ENCODE measurements at regions not wholly inside any gene's neighbourhood (a gene's known extent, or its start where the extent isn't known, plus 50 kb on each side); places are given as distances from the start of the nearest gene placed in this dataset.

DNA sequence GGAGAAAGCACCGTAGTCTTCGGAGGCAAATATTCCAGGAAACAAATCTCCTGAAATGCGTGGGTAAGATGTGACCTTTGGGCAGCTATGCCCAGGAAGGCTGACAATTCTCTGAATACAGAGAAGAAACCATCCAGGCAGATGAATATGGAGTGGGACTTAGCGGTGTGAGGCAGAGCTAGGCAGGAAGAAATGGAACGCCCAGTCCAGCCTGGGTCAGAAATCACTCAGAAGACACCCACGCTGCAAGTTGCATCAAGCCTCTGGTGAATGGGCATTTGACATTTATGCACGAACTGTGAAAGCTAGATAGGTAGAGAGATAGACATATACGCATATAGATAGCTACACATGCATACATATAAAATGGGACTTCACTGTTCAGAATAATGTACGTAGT is 498.5 kb downstream of the QKI start:
- H3K4me1 Mint-ChIP-seq: no peaks in the 10 kb centered on the region
- CTCF ChIA-PET: no interaction called here
- no peak for DNase-seq
- H3K36me3 Mint-ChIP-seq: no peaks in the 10 kb centered on the region
- no peak overlapping the region for H3K4me3 Mint-ChIP-seq
- peaks cover 4% of the 10 kb centered on the region for H3K27me3 Mint-ChIP-seq
- no peaks in the 10 kb centered on the region for H3K9me3 Mint-ChIP-seq
- H3K27ac Mint-ChIP-seq: no peak overlapping the region

DNA sequence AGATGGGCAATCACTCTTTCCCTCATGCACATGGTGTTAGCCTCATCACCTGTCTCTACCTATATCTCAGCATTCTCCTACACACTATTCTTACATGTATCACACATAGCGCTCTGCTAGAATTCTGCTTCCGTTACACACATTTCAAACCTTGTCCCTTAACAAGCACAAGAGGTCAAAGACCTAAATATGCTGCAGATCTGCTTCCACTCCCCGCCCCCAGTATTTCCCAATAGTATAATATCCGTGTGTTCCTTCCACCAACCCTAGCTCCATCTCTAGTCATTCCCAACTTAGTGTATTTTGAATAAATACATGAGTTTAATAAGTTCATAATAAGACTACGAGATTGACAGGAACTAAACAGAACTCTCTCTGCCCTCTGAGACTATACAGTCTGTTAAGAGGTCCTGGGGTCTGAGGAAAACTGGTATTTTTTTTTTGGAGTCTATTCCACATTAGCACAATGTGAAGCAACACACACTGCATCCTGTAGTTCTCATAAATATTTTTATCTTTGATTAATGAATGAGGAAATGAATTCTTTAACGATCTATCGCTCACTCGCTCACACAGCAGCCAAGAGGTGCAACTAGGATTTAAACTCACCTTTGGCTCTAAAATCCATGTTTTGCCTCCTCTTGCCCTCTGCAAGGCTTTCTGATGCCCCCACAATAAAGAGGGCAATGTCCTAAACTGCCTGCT is 491.6 kb downstream of the QKI start:
- peaks cover 4% of the 10 kb centered on the region for H3K27me3 Mint-ChIP-seq

GRCh38 chr6:163904186-163904585 is 489.7 kb downstream of the QKI start:
- Mint-ChIP-seq H3K4me3 (no peak overlapping the region), H3K9me3 (no peaks in the 10 kb centered on the region), H3K27ac (no peak overlapping the region), H3K36me3 (no peaks in the 10 kb centered on the region), H3K4me1 (no peaks in the 10 kb centered on the region), H3K27me3 (no peaks in the 10 kb centered on the region)
- DNase-seq: no peak
- CTCF ChIA-PET: no interaction called here

More for the DNA sequence above, 491.6 kb downstream of the QKI start:
- Mint-ChIP-seq H3K36me3 (no peaks in the 10 kb centered on the region), H3K27ac (no peak overlapping the region), H3K4me1 (no peaks in the 10 kb centered on the region), H3K9me3 (no peaks in the 10 kb centered on the region), H3K4me3 (no peak overlapping the region)
- CTCF ChIA-PET: no interaction called here
- DNase-seq: no peak

DNA sequence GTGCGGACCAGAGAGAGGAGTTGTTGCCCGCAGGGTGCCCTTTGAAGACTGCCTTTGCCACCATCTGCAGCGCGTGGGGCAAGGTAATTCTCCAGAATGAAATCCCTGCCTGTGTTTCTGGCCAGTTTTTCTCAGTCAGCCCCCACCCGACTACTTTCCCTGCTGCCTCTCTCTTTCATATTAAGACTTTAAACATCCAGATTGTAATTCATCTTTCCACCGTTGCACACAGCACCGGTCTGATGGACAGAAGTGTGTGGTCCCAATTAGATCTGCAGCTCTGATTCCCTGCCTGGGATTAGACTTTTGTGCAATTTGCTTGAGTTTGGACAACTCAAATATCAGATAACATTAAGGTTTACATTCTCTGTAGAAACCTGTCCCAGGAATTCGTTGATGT is 489.0 kb downstream of the QKI start:
- Mint-ChIP-seq H3K27me3 (no peaks in the 10 kb centered on the region), H3K27ac (no peak overlapping the region), H3K4me1 (no peaks in the 10 kb centered on the region), H3K9me3 (no peaks in the 10 kb centered on the region), H3K4me3 (no peak overlapping the region), H3K36me3 (no peaks in the 10 kb centered on the region)
- CTCF ChIA-PET: no interaction called here
- DNase-seq: no peak

- DNase-seq: no peak
- H3K4me1 Mint-ChIP-seq: no peaks in the 10 kb centered on the region
- CTCF ChIA-PET: no interaction called here
- no peaks in the 10 kb centered on the region for H3K9me3 Mint-ChIP-seq
- no peaks in the 10 kb centered on the region for H3K36me3 Mint-ChIP-seq
- no peak overlapping the region for H3K27ac Mint-ChIP-seq
- H3K4me3 Mint-ChIP-seq: no peak overlapping the region
- no peaks in the 10 kb centered on the region for H3K27me3 Mint-ChIP-seq
These were observed 488.5 kb downstream of the QKI start for GRCh38 chr6:163902993-163903392.

- CTCF ChIA-PET: no interaction called here
- no peaks in the 10 kb centered on the region for H3K36me3 Mint-ChIP-seq
These were observed 487.2 kb downstream of the QKI start for GRCh38 chr6:163901681-163902080.

DNA sequence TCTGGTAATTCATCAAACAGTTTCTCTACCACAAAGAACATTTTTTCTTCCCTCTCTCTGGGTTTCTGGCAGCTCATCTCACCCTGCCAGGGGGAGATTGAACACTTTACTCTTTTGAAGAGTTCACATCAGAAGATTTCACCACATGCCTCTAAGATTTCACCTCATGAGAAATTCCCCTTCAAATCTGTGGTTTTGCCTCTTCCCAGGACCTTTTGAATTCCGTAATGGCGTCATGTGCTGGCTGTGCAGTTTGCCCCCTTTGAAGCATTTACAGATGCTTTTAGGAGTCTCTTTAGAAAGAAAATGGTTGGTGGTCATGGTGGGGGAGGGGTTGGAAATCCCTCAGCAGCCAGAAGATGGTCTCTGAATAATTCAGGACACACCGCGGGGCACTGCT is 486.1 kb downstream of the QKI start:
- H3K4me1 Mint-ChIP-seq: no peaks in the 10 kb centered on the region
- no peaks in the 10 kb centered on the region for H3K36me3 Mint-ChIP-seq
- no peaks in the 10 kb centered on the region for H3K27me3 Mint-ChIP-seq
- CTCF ChIA-PET: no interaction called here
- H3K9me3 Mint-ChIP-seq: no peaks in the 10 kb centered on the region
- no peak for DNase-seq
- H3K27ac Mint-ChIP-seq: no peak overlapping the region
- H3K4me3 Mint-ChIP-seq: no peak overlapping the region

More at GRCh38 chr6:163901681-163902080, 487.2 kb downstream of the QKI start:
- Mint-ChIP-seq H3K9me3 (no peaks in the 10 kb centered on the region), H3K27me3 (no peaks in the 10 kb centered on the region), H3K27ac (no peak overlapping the region), H3K4me1 (no peaks in the 10 kb centered on the region), H3K4me3 (no peak overlapping the region)
- no peak for DNase-seq

DNA sequence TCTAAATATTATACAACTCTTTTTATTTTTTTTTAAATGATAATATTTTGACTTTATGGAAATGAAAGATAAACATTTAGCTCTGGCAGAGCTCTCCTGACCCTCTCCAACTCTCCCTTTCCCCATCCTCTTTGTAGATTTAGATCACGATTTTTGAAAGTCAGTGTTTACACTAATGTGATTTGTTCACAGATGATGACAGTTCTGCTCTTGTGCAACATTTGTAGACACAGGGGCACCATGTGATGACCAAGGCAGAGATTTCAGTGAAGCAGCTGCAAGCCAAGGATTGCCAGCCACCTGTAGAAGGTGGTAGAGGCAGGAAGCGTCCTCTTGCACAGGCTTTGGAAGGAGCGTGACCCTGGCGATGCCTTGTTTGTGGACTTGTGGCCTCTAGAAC is 483.2 kb downstream of the QKI start:
- Mint-ChIP-seq H3K9me3 (no peaks in the 10 kb centered on the region), H3K4me3 (no peak overlapping the region), H3K4me1 (no peaks in the 10 kb centered on the region), H3K27ac (no peak overlapping the region), H3K27me3 (no peaks in the 10 kb centered on the region), H3K36me3 (no peaks in the 10 kb centered on the region)
- no peak for DNase-seq
- CTCF ChIA-PET: no interaction called here

DNA sequence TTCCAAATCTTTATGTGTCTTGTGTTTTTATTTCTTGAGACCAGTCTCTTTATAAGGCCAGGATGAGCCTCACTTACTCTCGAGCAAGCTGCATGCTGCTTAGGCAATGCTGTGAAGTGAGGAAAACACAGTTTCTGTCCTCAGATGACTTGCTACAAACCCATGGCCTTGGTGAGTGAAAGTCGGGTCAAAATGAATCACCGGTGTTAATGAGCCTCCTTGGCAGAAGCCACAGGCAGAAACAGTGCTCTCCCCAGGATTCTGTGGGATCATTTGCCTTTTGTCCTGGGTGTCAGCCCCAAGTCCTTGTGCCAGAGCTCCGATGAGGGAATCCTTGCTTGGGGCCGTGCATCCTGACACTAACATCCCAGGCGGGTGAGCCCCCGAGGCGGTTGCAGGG is 482.5 kb downstream of the QKI start:
- Mint-ChIP-seq H3K27me3 (no peaks in the 10 kb centered on the region), H3K4me1 (no peaks in the 10 kb centered on the region), H3K27ac (no peak overlapping the region), H3K36me3 (no peaks in the 10 kb centered on the region), H3K9me3 (no peaks in the 10 kb centered on the region), H3K4me3 (no peak overlapping the region)
- CTCF ChIA-PET: no interaction called here
- DNase-seq: no peak

DNA sequence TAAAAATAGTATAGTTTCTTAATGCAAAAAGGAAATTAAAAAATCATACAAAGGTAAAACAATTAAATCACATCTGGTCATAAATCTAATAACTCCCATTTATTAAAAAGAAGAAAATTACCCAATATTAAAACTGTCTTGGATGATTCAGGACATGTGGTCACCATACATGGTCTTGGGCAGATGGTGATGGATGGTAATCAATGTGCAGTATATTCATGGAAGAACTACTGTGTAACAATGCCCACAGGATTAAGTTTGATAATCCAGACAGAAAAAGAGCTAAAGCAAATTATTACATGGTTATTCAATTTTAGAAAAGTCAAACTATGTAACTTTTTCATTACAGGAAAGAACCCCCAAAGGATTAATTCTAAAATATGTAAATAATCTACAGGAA is 480.6 kb downstream of the QKI start:
- Mint-ChIP-seq H3K4me1 (no peaks in the 10 kb centered on the region), H3K27ac (no peak overlapping the region), H3K36me3 (no peaks in the 10 kb centered on the region), H3K9me3 (no peaks in the 10 kb centered on the region), H3K27me3 (no peaks in the 10 kb centered on the region), H3K4me3 (no peak overlapping the region)
- DNase-seq: no peak
- CTCF ChIA-PET: no interaction called here

DNA sequence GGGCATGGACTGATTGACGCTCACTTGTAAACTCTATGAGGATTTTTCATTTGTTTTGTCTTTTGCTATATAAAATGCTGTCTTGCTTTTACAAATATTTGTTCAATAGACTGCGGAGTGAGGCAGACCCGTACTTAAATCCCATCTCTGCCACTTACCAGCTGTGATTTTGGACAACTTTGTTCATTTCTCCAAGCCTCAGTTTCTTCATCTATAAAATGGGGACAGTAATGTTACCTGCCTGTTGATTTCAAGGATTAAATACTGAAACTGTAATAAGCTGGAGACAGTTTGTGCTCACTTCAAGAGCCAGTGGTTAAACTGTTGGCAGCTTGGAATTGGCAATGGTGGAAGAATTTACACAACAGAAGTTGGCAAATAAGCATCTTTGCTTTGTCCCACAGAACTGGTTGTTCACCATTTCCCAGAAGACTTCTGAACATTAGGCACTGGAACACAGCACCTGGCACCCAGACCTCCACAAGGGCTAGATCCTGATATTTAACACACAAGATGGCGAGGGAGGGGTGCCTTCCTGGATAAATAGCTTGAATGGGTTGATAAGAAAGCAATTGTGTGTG is 479.2 kb downstream of the QKI start:
- Mint-ChIP-seq H3K9me3 (no peaks in the 10 kb centered on the region), H3K27ac (no peak overlapping the region), H3K27me3 (no peaks in the 10 kb centered on the region), H3K36me3 (no peaks in the 10 kb centered on the region), H3K4me1 (no peaks in the 10 kb centered on the region), H3K4me3 (no peak overlapping the region)
- DNase-seq: no peak
- CTCF ChIA-PET: no interaction called here

GRCh38 chr6:163892824-163893561 is 478.5 kb downstream of the QKI start:
- H3K27ac Mint-ChIP-seq: no peak overlapping the region
- no peaks in the 10 kb centered on the region for H3K4me1 Mint-ChIP-seq
- DNase-seq: no peak
- H3K4me3 Mint-ChIP-seq: no peak overlapping the region
- CTCF ChIA-PET: no interaction called here
- H3K36me3 Mint-ChIP-seq: no peaks in the 10 kb centered on the region
- H3K9me3 Mint-ChIP-seq: no peaks in the 10 kb centered on the region
- H3K27me3 Mint-ChIP-seq: no peaks in the 10 kb centered on the region

DNA sequence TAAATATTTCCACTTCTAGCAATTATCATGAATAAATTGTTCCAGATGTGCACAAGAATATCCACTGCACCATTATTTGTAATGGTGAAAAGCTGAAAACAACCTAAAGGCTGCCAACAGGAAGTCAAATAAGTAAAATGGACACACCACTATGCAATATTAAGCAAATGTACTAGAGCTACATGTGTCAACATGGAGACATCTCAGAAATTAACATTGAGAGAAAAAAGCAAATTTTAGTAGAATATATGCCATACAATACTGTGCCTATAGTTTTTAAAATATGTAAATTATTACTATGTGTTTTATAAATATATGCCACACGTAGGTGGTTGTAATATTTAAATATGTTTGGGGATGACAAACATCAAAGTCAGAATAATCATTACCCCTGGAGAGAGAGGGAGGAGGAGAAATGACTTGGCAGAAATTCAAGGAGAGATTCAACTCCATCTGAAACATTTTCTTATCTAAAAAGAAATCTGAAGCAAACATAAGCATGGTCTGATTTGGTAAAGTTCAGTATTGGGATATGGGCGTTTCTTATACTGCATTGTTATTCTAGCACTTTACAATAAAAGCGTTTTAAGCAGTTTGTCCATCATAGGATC is 475.5 kb downstream of the QKI start:
- no peaks in the 10 kb centered on the region for H3K36me3 Mint-ChIP-seq
- no peak for DNase-seq
- H3K27me3 Mint-ChIP-seq: no peaks in the 10 kb centered on the region
- no peaks in the 10 kb centered on the region for H3K4me1 Mint-ChIP-seq
- CTCF ChIA-PET: no interaction called here
- no peak overlapping the region for H3K4me3 Mint-ChIP-seq
- no peak overlapping the region for H3K27ac Mint-ChIP-seq
- H3K9me3 Mint-ChIP-seq: no peaks in the 10 kb centered on the region

GRCh38 chr6:163888030-163888819 is 473.7 kb downstream of the QKI start:
- Mint-ChIP-seq H3K27ac (no peak overlapping the region), H3K36me3 (no peaks in the 10 kb centered on the region), H3K4me3 (no peak overlapping the region), H3K4me1 (no peaks in the 10 kb centered on the region), H3K27me3 (no peaks in the 10 kb centered on the region), H3K9me3 (no peaks in the 10 kb centered on the region)
- no peak for DNase-seq
- CTCF ChIA-PET: no interaction called here

Measured in activated naive CD4-positive, alpha-beta T cell treated with anti-CD3 and anti-CD28 coated beads, Interleukin-2, amount 10 ng/mL, durations not matched to agents 7 days and 5 days (primary cell).